Activated T-helper 17 cell treated with anti-CD3 and anti-CD28 coated beads, Interleukin-2, amount 50 U/mL, for 72 hours (primary cell): ENCODE measurements at regions not wholly inside any gene's neighbourhood (a gene's known extent, or its start where the extent isn't known, plus 50 kb on each side); places are given as distances from the start of the nearest gene placed in this dataset.
"Not testable (repeated sequence)": the region's sequence is repeated elsewhere in the genome, so short reads cannot be mapped to it uniquely, and the experiment has no call there.

ENCODE experiments used
- ATAC-seq: fragments of 150-1000 bp; cut with Tn5 transposase; replicated peaks from 2 replicates; pipeline ENCODE4 v1.10.0; 2021; ENCODE audit warnings: mild to moderate bottlenecking, moderate library complexity
- H3K27ac Mint-ChIP-seq: one replicate; pipeline ENCODE4 v1.8.0; 2022; ENCODE audit warnings: mixed read lengths
- H3K27me3 Mint-ChIP-seq: one replicate; pipeline ENCODE4 v1.8.0; 2022; ENCODE audit warnings: mixed read lengths
- H3K36me3 Mint-ChIP-seq: one replicate; pipeline ENCODE4 v1.8.0; 2022; ENCODE audit warnings: low read depth, mild to moderate bottlenecking, mixed read lengths
- H3K4me1 Mint-ChIP-seq: one replicate; pipeline ENCODE4 v1.8.0; 2022; ENCODE audit warnings: mixed read lengths
- H3K4me3 Mint-ChIP-seq: one replicate; pipeline ENCODE4 v1.8.0; 2022; ENCODE audit warnings: mild to moderate bottlenecking, mixed read lengths
- H3K9me3 Mint-ChIP-seq: one replicate; pipeline ENCODE4 v1.8.0; 2022; ENCODE audit warnings: mixed read lengths

- Mint-ChIP-seq H3K27me3 (peaks cover 8% of the 10 kb centered on the region), H3K27ac (no peak overlapping the region), H3K36me3 (no peaks in the 10 kb centered on the region), H3K9me3 (no peaks in the 10 kb centered on the region), H3K4me3 (no peak overlapping the region), H3K4me1 (no peaks in the 10 kb centered on the region)
- no peak for ATAC-seq
Measured at GRCh38 chr4:79598214-79598613, 190.2 kb upstream of the GK2 start.

DNA sequence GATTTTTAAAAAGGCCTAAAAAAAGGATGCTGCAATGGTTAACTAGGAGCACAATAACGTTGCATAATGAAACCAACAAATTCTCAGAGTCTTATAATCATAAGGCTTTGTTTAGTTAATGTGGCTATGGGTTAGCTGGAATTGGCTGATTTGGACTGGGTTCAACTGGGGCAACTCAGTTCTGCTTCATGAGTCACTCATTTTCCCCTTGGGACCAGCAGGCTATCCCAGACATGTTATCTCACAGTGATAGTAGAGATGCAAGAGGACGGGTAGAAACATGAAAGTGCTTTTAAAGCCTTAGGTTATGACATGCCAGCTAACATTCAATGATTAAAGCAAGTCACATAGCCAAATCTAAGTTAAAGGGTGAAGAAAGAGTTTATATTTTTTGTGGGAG is 189.2 kb upstream of the GK2 start:
- no peak for ATAC-seq
- Mint-ChIP-seq H3K27me3 (peaks cover 7% of the 10 kb centered on the region), H3K36me3 (no peaks in the 10 kb centered on the region), H3K9me3 (no peaks in the 10 kb centered on the region), H3K27ac (no peak overlapping the region), H3K4me1 (no peaks in the 10 kb centered on the region), H3K4me3 (no peak overlapping the region)

GRCh38 chr4:79592218-79592617 is 184.2 kb upstream of the GK2 start:
- not testable (repeated sequence) for H3K9me3 Mint-ChIP-seq, H3K4me1 Mint-ChIP-seq, ATAC-seq, H3K4me3 Mint-ChIP-seq, H3K27ac Mint-ChIP-seq, H3K36me3 Mint-ChIP-seq, H3K27me3 Mint-ChIP-seq

GRCh38 chr4:79588679-79589078 is 180.7 kb upstream of the GK2 start:
- Mint-ChIP-seq H3K27ac (no peak overlapping the region), H3K4me3 (no peak overlapping the region), H3K27me3 (peaks cover 13% of the 10 kb centered on the region), H3K36me3 (no peaks in the 10 kb centered on the region), H3K9me3 (no peaks in the 10 kb centered on the region), H3K4me1 (no peaks in the 10 kb centered on the region)
- ATAC-seq, result no peak

DNA sequence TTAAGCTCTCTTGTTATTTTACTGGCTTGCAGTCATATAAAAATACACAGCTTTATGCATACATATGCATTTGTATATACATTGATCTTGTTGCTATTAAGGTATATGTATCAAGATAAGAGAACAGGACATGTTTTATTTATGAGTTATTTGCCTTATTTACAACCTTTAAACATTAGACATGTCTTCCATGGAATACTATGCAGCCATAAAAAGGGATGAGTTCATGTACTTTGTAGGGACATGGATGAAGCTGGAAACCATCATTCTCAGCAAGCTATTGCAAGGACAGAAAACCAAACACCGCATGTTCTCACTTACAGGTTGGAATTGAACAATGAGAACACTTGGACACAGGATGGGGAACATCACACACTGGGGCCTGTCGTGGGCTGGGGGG is 179.2 kb upstream of the GK2 start:
- not testable (repeated sequence) for H3K4me1 Mint-ChIP-seq, H3K36me3 Mint-ChIP-seq, ATAC-seq, H3K4me3 Mint-ChIP-seq, H3K27ac Mint-ChIP-seq, H3K9me3 Mint-ChIP-seq
- H3K27me3 Mint-ChIP-seq, result peaks cover 13% of the 10 kb centered on the region

DNA sequence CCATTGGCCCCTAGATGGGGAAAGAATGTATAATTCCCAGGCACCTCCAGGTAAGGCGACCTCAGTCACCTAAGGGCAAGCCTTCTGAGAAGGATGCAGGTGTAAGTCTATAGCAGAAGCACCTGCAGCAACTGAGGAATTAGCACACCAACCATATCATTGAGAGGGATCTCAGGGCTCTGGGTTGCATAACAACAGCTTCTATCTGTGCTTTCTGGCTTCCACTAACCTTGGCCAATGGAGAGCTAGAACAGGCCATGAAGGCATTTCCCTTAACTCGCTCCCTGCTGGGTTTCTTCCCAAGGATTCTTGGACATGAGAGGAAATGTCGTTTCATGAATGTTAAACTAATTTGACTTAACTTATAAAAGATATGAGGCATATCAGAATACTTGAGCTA is 177.8 kb upstream of the GK2 start:
- H3K9me3 Mint-ChIP-seq, result no peaks in the 10 kb centered on the region
- no peak overlapping the region for H3K4me3 Mint-ChIP-seq
- no peak for ATAC-seq
- no peak overlapping the region for H3K27ac Mint-ChIP-seq
- H3K36me3 Mint-ChIP-seq, result no peaks in the 10 kb centered on the region
- H3K4me1 Mint-ChIP-seq, result no peaks in the 10 kb centered on the region
- H3K27me3 Mint-ChIP-seq, result peaks cover 9% of the 10 kb centered on the region

GRCh38 chr4:79585330-79585729 is 177.3 kb upstream of the GK2 start:
- no peak overlapping the region for H3K4me3 Mint-ChIP-seq
- no peaks in the 10 kb centered on the region for H3K4me1 Mint-ChIP-seq
- H3K36me3 Mint-ChIP-seq, result no peaks in the 10 kb centered on the region
- no peak for ATAC-seq
- H3K27me3 Mint-ChIP-seq, result peaks cover 9% of the 10 kb centered on the region
- no peak overlapping the region for H3K27ac Mint-ChIP-seq
- no peaks in the 10 kb centered on the region for H3K9me3 Mint-ChIP-seq

GRCh38 chr4:79584902-79585301 is 176.9 kb upstream of the GK2 start:
- Mint-ChIP-seq H3K27ac (no peak overlapping the region), H3K27me3 (peaks cover 9% of the 10 kb centered on the region), H3K9me3 (no peaks in the 10 kb centered on the region), H3K36me3 (no peaks in the 10 kb centered on the region), H3K4me3 (no peak overlapping the region), H3K4me1 (no peaks in the 10 kb centered on the region)
- ATAC-seq, result no peak

GRCh38 chr4:79584352-79584751 is 176.3 kb upstream of the GK2 start:
- ATAC-seq, result no peak
- H3K4me3 Mint-ChIP-seq, result no peak overlapping the region
- no peak overlapping the region for H3K27ac Mint-ChIP-seq
- no peaks in the 10 kb centered on the region for H3K36me3 Mint-ChIP-seq
- H3K27me3 Mint-ChIP-seq, result peaks cover 9% of the 10 kb centered on the region
- no peaks in the 10 kb centered on the region for H3K9me3 Mint-ChIP-seq
- no peaks in the 10 kb centered on the region for H3K4me1 Mint-ChIP-seq

GRCh38 chr4:79578606-79579005 is 170.6 kb upstream of the GK2 start:
- ATAC-seq, result no peak
- no peak overlapping the region for H3K4me3 Mint-ChIP-seq
- peaks cover 3% of the 10 kb centered on the region for H3K27me3 Mint-ChIP-seq
- no peak overlapping the region for H3K27ac Mint-ChIP-seq
- H3K36me3 Mint-ChIP-seq, result no peaks in the 10 kb centered on the region
- no peaks in the 10 kb centered on the region for H3K9me3 Mint-ChIP-seq
- no peaks in the 10 kb centered on the region for H3K4me1 Mint-ChIP-seq

DNA sequence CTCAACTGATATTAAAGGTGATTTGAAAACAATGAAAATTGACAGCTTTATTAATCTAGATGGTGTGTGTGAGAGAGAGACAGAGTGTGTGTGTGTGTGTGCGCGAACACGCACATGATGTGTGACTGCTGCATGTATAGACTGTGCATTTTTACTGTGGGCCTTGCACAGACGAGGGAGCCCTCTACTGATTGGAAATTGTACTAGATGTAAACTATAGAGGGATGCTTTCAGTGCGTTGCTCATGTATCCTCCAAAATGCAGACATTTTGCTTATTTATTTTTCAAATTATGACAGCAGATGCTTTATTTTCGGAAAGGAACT is 168.4 kb upstream of the GK2 start:
- peak; percentile 34 for ATAC-seq
- H3K4me1 Mint-ChIP-seq, result no peaks in the 10 kb centered on the region
- no peaks in the 10 kb centered on the region for H3K9me3 Mint-ChIP-seq
- no peaks in the 10 kb centered on the region for H3K36me3 Mint-ChIP-seq
- H3K27ac Mint-ChIP-seq, result no peak overlapping the region
- H3K4me3 Mint-ChIP-seq, result no peak overlapping the region
- peaks cover 3% of the 10 kb centered on the region for H3K27me3 Mint-ChIP-seq

- no peaks in the 10 kb centered on the region for H3K36me3 Mint-ChIP-seq
- no peaks in the 10 kb centered on the region for H3K4me1 Mint-ChIP-seq
- H3K27ac Mint-ChIP-seq, result no peak overlapping the region
- H3K4me3 Mint-ChIP-seq, result no peak overlapping the region
- no peak for ATAC-seq
- H3K9me3 Mint-ChIP-seq, result no peaks in the 10 kb centered on the region
- H3K27me3 Mint-ChIP-seq, result peaks cover 3% of the 10 kb centered on the region
Measured at GRCh38 chr4:79575709-79576428, 167.8 kb upstream of the GK2 start.

DNA sequence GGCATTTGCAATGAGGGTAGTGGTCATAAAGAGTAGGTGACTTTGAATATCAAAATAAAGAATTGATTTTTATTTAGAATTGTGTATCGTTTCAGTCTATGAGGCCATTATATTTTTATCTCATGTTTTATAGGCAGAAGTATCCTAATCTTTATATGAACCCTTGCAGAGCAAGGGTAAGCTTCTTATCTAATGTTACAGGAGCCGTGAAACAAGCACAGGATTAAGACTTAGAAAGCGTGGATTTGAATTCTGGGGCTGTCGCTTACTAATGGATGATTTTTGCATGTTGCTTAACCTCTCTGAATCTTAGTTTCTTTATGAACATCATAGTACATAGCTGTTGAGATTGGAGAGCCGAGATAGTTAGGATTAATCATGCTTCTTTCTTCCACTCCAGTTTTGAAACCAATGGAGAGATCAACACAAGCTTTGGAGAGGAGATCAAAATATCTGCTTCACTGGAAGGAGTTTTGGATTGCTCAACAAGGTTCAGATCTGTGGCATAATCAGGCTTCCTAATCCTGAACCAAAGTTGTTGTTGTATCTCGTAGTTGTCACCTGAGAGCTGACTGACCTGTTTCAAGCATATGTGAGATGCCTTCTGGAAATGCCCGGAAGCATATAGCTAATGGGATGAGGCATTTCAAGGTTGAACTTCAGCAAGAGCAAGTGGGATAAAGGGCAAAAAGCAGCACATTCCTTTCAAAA is 166.9 kb upstream of the GK2 start:
- Mint-ChIP-seq H3K9me3 (no peaks in the 10 kb centered on the region), H3K27me3 (peaks cover 6% of the 10 kb centered on the region), H3K4me1 (no peaks in the 10 kb centered on the region), H3K27ac (no peak overlapping the region), H3K4me3 (no peak overlapping the region), H3K36me3 (no peaks in the 10 kb centered on the region)
- ATAC-seq, result no peak

DNA sequence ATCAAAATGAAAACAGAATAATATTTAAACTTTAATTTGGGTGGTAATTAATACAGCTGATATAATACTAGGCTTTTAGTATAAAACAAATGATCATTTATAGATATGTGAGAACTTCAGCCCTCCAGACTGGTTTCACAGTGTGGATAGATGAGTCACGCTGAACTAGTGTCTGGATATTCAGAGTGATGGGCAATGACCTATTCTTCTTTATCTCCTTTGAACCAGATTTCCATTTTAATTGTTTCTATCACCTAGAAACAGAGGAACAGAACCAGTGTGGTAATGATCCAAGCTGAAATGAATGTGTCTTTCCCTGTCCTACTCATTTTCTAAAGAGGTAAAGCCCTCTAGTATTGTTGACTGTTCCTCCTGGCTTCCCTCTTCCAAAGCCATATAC is 155.2 kb upstream of the GK2 start:
- no peaks in the 10 kb centered on the region for H3K36me3 Mint-ChIP-seq
- H3K4me1 Mint-ChIP-seq, result no peaks in the 10 kb centered on the region
- H3K4me3 Mint-ChIP-seq, result no peak overlapping the region
- H3K27me3 Mint-ChIP-seq, result peaks cover 4% of the 10 kb centered on the region
- H3K9me3 Mint-ChIP-seq, result no peaks in the 10 kb centered on the region
- no peak overlapping the region for H3K27ac Mint-ChIP-seq
- ATAC-seq, result no peak

GRCh38 chr4:79561751-79562150 is 153.7 kb upstream of the GK2 start:
- H3K4me1 Mint-ChIP-seq, result no peaks in the 10 kb centered on the region
- H3K36me3 Mint-ChIP-seq, result no peaks in the 10 kb centered on the region
- ATAC-seq, result no peak
- H3K27me3 Mint-ChIP-seq, result peaks cover 4% of the 10 kb centered on the region
- no peaks in the 10 kb centered on the region for H3K9me3 Mint-ChIP-seq
- H3K27ac Mint-ChIP-seq, result no peak overlapping the region
- no peak overlapping the region for H3K4me3 Mint-ChIP-seq
